ENCODE measurements at regions not wholly inside any gene's neighbourhood (a gene's known extent, or its start where the extent isn't known, plus 50 kb on each side); places are given as distances from the start of the nearest gene placed in this dataset.

DNA sequence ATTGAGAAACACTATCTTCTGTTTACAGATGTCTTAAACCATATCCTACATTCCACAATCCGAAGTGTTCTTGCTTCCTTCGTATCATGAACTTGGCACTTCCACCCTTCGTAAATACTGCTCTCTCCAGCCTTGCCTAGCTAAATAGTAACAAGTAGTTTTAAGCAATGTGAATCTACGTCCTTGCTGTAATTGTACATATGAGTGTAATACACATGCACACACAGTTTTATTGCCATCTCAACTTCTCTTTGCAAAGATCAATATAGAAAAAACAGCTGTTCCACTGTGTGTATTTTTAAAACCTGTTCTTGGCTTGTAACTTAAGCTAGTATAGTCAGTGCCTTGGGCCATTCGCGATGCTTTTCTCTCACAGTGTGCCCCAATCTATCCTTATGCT is 1524.7 kb downstream of the GRIK2 start:
- TF ChIP-seq CTCF (IDR thresholded peaks at IDR 0.05; ENCODE audit: low read depth, low read length) (no peak), EZH2phosphoT487 (IDR thresholded peaks at IDR 0.05; ENCODE audit: low read depth) (no peak)
